DOHH2 (cell line): ENCODE measurements at regions not wholly inside any gene's neighbourhood (a gene's known extent, or its start where the extent isn't known, plus 50 kb on each side); places are given as distances from the start of the nearest gene placed in this dataset.
A peak's percentile ranks its signal among the peaks of the same experiment; 100 is the strongest.

Source experiments
- H3F3A ChIP-seq: fragments of 200-600 bp; sonication (generic), shearing (Covaris generic); 2 replicates; pipeline ENCODE4 v1.6.0; 2016; ENCODE audit warnings: antibody characterized with exemption, mild to moderate bottlenecking; ENCODE audit not compliant: control insufficient read depth, insufficient read depth
- H3K27ac ChIP-seq: fragments of 200-600 bp; sonication (generic); 2 replicates; pipeline ENCODE4 v1.5.1; 2014; ENCODE audit warnings: low read depth, mild to moderate bottlenecking, low read length, moderate library complexity
- H3K27me3 ChIP-seq: fragments of 200-600 bp; sonication (generic); 2 replicates; pipeline ENCODE4 v1.6.1; 2014; ENCODE audit warnings: mild to moderate bottlenecking, low read length, mixed read lengths; ENCODE audit not compliant: control insufficient read depth
- H3K36me3 ChIP-seq: fragments of 200-600 bp; sonication (generic); 2 replicates; pipeline ENCODE4 v1.6.1; 2014; ENCODE audit warnings: mild to moderate bottlenecking, low read length, moderate library complexity, mixed read lengths; ENCODE audit not compliant: control insufficient read depth
- H3K4me1 ChIP-seq: fragments of 200-600 bp; sonication (generic); 2 replicates; pipeline ENCODE4 v1.6.1; 2014; ENCODE audit warnings: mild to moderate bottlenecking, low read length, mixed read lengths; ENCODE audit not compliant: control insufficient read depth
- H3K4me2 ChIP-seq: fragments of 200-600 bp; sonication (generic); 2 replicates; pipeline ENCODE4 v1.6.0; 2014; ENCODE audit warnings: mild to moderate bottlenecking, low read length, moderate library complexity
- H3K4me3 ChIP-seq: fragments of 200-600 bp; sonication (generic); 2 replicates; pipeline ENCODE4 v1.5.1; 2014; ENCODE audit warnings: mild to moderate bottlenecking, low read length, mixed read lengths
- H3K79me2 ChIP-seq: fragments of 200-600 bp; sonication (generic); 2 replicates; pipeline ENCODE4 v1.6.1; 2014; ENCODE audit warnings: mild to moderate bottlenecking, low read length, mixed read lengths; ENCODE audit not compliant: control insufficient read depth
- H3K9me2 ChIP-seq: fragments of 200-600 bp; sonication (generic); replicated peaks from 2 replicates; pipeline ENCODE4 v1.6.1; 2014; ENCODE audit warnings: mild to moderate bottlenecking, low read length, mixed read lengths; ENCODE audit not compliant: control insufficient read depth
- H3K9me3 ChIP-seq: fragments of 200-600 bp; sonication (generic); 2 replicates; pipeline ENCODE4 v1.6.1; 2014; ENCODE audit warnings: antibody characterized with exemption, low read length, mixed read lengths; ENCODE audit not compliant: control insufficient read depth, insufficient read depth
- H4K20me1 ChIP-seq: fragments of 200-600 bp; sonication (generic); 2 replicates; pipeline ENCODE4 v1.6.0; 2014; ENCODE audit warnings: low read depth, mild to moderate bottlenecking, antibody characterized with exemption, low read length, moderate library complexity; ENCODE audit not compliant: control insufficient read depth, insufficient read depth
- CTCF ChIP-seq: fragments of 200-600 bp; sonication (generic); IDR thresholded peaks from one replicate; pipeline ENCODE4 v1.5.1; 2014; ENCODE audit warnings: antibody characterized with exemption, mild to moderate bottlenecking, low read depth, low read length; ENCODE audit not compliant: poor library complexity, severe bottlenecking
- EZH2phosphoT487 ChIP-seq: fragments of 200-600 bp; sonication (generic); IDR thresholded peaks from 2 replicates; pipeline ENCODE4 v1.6.1; 2017; ENCODE audit warnings: borderline replicate concordance, mild to moderate bottlenecking, antibody characterized with exemption, low read length, moderate library complexity, mixed read lengths

- Histone ChIP-seq H3K36me3 (no peaks in the 10 kb centered on the region), H3K27me3 (peaks cover 4% of the 10 kb centered on the region; the same call in 1 of the 2 replicates), H4K20me1 (no peaks in the 10 kb centered on the region)
Measured at GRCh38 chr3:130266817-130267216, 78.7 kb upstream of the COL6A5 start.

GRCh38 chr3:130276203-130276803 lies 69.2 kb upstream of the COL6A5 start:
- H3K9me2 ChIP-seq = no peaks in the 10 kb centered on the region
- no peaks in the 10 kb centered on the region for H3K9me3 ChIP-seq
- H4K20me1 ChIP-seq = no peaks in the 10 kb centered on the region
- H3K79me2 ChIP-seq = no peaks in the 10 kb centered on the region
- H3F3A ChIP-seq = no peaks in the 10 kb centered on the region
- H3K4me3 ChIP-seq = no peak overlapping the region
- H3K27ac ChIP-seq = no peak overlapping the region
- H3K4me1 ChIP-seq = no peaks in the 10 kb centered on the region
- TF ChIP-seq EZH2phosphoT487 (no peak), CTCF (peak; percentile 86)
- H3K27me3 ChIP-seq = no peaks in the 10 kb centered on the region
- no peaks in the 10 kb centered on the region for H3K36me3 ChIP-seq
- H3K4me2 ChIP-seq = no peak overlapping the region

More at GRCh38 chr3:130266817-130267216, 78.7 kb upstream of the COL6A5 start:
- H3K4me1 ChIP-seq = no peaks in the 10 kb centered on the region
- H3K9me3 ChIP-seq = no peaks in the 10 kb centered on the region
- no peaks in the 10 kb centered on the region for H3K79me2 ChIP-seq
- no peaks in the 10 kb centered on the region for H3K9me2 ChIP-seq
- no peak overlapping the region for H3K27ac ChIP-seq
- H3K4me2 ChIP-seq = no peak overlapping the region
- no peak overlapping the region for H3K4me3 ChIP-seq
- TF ChIP-seq EZH2phosphoT487 (no peak), CTCF (no peak)
- no peaks in the 10 kb centered on the region for H3F3A ChIP-seq

GRCh38 chr3:130288670-130289069 lies 56.8 kb upstream of the COL6A5 start:
- no peak overlapping the region for H3K4me3 ChIP-seq
- no peaks in the 10 kb centered on the region for H4K20me1 ChIP-seq
- H3K9me2 ChIP-seq = no peaks in the 10 kb centered on the region
- H3K36me3 ChIP-seq = no peaks in the 10 kb centered on the region
- H3K9me3 ChIP-seq = no peaks in the 10 kb centered on the region; the same call in 1 of the 2 replicates
- H3K27ac ChIP-seq = no peak overlapping the region
- TF ChIP-seq EZH2phosphoT487 (no peak), CTCF (no peak)
- H3K79me2 ChIP-seq = no peaks in the 10 kb centered on the region
- no peaks in the 10 kb centered on the region for H3K27me3 ChIP-seq
- H3K4me1 ChIP-seq = no peaks in the 10 kb centered on the region
- no peak overlapping the region for H3K4me2 ChIP-seq
- H3F3A ChIP-seq = no peaks in the 10 kb centered on the region
